Fibroblast of the aortic adventitia (primary cell): ENCODE measurements at regions not wholly inside any gene's neighbourhood (a gene's known extent, or its start where the extent isn't known, plus 50 kb on each side); places are given as distances from the start of the nearest gene placed in this dataset.
"Not testable (repeated sequence)": the region's sequence is repeated elsewhere in the genome, so short reads cannot be mapped to it uniquely, and the experiment has no call there.

ENCODE experiments used
- DNase-seq: peaks from one replicate; pipeline ENCODE4 v3.0.0-alpha.2; 2010; ENCODE audit warnings: low read depth
- H3K4me3 ChIP-seq: 2 replicates; pipeline ENCODE4 v1.5.1; 2011; ENCODE audit warnings: low read depth, mild to moderate bottlenecking, control low read depth, low read length, moderate library complexity
- CTCF ChIP-seq: IDR thresholded peaks from 2 replicates; pipeline ENCODE4 v1.5.1; 2011; ENCODE audit warnings: mild to moderate bottlenecking, low read length, control low read depth, inconsistent platforms; ENCODE audit not compliant: insufficient read depth

- no peak overlapping the region for H3K4me3 ChIP-seq
- DNase-seq = no peak
- no peak for TF ChIP-seq CTCF
Measured at GRCh38 chr16:76713191-76713590, 436.0 kb downstream of the CNTNAP4 start.

GRCh38 chr16:76716251-76716650, 439.1 kb downstream of the CNTNAP4 start:
- not testable (repeated sequence) for H3K4me3 ChIP-seq, DNase-seq

- H3K4me3 ChIP-seq = no peak overlapping the region
- no peak for DNase-seq
- no peak for TF ChIP-seq CTCF
Measured at GRCh38 chr16:76724181-76724580, 447.0 kb downstream of the CNTNAP4 start.

- TF ChIP-seq CTCF = no peak
- H3K4me3 ChIP-seq = no peak overlapping the region
- no peak for DNase-seq
Measured at GRCh38 chr16:76729525-76729924, 452.3 kb downstream of the CNTNAP4 start.

GRCh38 chr16:76732894-76733293, 455.7 kb downstream of the CNTNAP4 start:
- no peak for TF ChIP-seq CTCF
- no peak overlapping the region for H3K4me3 ChIP-seq
- no peak for DNase-seq

GRCh38 chr16:76741623-76742022, 449.4 kb upstream of the MON1B start:
- TF ChIP-seq CTCF = no peak
- DNase-seq = no peak
- no peak overlapping the region for H3K4me3 ChIP-seq

GRCh38 chr16:76748461-76749348, 442.3 kb upstream of the MON1B start:
- no peak for DNase-seq
- no peak for TF ChIP-seq CTCF
- no peak overlapping the region for H3K4me3 ChIP-seq
